D721Med (cell line): ENCODE measurements at regions not wholly inside any gene's neighbourhood (a gene's known extent, or its start where the extent isn't known, plus 50 kb on each side); places are given as distances from the start of the nearest gene placed in this dataset.
A peak's percentile ranks its signal among the peaks of the same experiment; 100 is the strongest.

ENCODE experiments used
- DNase-seq: peaks from one replicate; pipeline ENCODE4 v3.0.0; 2011; ENCODE audit warnings: low spot score; ENCODE audit not compliant: insufficient read length
- FAIRE-seq: peaks from 2 replicates; lab custom pipeline; 2011; peaks lifted over from hg19 to GRCh38; lab: Jason Lieb, UNC
- TF ChIP-seq, protein P1 (sequence below): IDR thresholded peaks from 2 replicates; pipeline ENCODE4 v1.5.1; 2012; ENCODE audit warnings: mild to moderate bottlenecking, control low read depth; ENCODE audit not compliant: insufficient read depth; ENCODE audit errors: missing control alignments

DNA sequence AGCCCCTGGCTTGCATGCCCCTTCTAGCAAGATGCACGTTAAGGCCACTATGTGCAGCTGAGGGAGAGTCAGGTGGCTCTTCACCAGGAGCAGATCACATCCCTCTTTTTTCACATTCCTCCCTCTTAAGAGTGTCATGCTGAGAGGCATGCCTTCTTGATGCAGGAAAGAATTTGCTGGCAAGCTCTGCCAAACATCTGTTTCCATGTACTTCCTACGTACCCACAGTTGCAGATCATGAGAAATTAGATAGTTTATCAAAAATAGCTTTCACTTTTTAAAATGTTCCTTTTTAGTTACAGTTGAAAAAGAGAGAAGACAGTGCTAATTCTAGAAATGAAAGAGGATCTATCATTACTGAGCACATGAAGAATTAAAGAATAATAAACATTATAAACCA, 79.7 kb upstream of the ZNF722 start:
- DNase-seq: no peak
- TF ChIP-seq, protein P1, sequence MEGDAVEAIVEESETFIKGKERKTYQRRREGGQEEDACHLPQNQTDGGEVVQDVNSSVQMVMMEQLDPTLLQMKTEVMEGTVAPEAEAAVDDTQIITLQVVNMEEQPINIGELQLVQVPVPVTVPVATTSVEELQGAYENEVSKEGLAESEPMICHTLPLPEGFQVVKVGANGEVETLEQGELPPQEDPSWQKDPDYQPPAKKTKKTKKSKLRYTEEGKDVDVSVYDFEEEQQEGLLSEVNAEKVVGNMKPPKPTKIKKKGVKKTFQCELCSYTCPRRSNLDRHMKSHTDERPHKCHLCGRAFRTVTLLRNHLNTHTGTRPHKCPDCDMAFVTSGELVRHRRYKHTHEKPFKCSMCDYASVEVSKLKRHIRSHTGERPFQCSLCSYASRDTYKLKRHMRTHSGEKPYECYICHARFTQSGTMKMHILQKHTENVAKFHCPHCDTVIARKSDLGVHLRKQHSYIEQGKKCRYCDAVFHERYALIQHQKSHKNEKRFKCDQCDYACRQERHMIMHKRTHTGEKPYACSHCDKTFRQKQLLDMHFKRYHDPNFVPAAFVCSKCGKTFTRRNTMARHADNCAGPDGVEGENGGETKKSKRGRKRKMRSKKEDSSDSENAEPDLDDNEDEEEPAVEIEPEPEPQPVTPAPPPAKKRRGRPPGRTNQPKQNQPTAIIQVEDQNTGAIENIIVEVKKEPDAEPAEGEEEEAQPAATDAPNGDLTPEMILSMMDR: no peak
- FAIRE-seq: no peak

DNA sequence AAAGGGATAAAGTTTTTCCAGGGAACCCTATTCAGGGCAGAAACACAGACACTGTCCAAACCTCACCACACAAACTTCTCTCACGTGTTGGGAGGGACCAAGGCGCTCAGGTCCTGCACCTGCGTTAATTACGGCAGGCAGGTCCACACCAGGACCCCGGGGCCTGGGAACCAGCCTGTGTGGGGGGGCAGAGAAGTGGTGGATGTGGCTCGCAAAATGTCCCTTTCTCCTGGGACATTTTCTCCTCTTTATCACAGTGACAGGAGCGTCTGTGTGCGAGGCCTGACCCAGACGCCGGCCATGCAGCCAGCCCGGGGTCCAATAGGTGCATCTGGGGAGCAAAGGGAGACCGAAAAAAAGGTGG, 73.4 kb upstream of the ZNF722 start:
- no peak for FAIRE-seq
- TF ChIP-seq, protein P1: no peak
- no peak for DNase-seq

DNA sequence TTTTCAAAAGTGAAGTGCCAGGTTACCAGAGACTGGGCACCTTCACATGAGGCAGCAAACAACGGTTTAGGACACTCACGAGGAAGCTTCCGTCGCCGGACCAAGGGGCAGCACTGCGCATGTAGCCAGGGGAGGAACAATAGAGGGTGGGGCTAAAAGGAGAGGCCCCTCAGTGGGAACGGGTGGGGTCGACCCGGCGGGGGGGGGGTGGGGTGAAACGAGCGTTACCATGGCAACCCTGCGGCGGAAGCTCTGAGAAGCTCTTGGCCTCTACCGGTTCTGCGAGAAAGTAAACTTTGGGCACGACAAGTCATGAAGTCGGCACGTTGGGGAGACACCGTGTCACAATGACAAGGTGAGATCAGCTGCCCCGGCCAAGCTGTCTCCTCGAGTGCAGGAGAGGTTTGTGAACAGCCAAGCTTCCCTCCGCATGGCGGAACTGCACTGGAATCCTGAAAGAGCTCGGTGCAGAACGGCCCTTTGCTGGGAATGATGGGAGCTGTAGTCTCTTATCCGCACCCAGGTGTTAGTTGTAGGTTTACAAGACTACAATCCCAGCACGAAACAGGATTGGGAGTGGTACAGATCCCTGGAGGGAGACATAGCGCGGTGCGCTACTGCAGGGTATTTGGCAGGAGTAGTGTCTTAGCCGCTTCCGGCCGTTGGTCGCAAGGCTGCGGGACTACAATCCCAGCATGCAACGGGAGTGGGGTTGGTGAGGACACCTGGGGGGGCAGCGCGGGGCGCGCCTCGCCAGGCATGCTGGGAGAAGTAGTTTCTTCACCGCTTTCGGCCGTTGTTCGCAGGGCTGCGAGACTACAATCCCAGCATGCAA, 72.8 kb upstream of the ZNF722 start:
- TF ChIP-seq, protein P1: no peak
- DNase-seq: peak; percentile 32
- no peak for FAIRE-seq

DNA sequence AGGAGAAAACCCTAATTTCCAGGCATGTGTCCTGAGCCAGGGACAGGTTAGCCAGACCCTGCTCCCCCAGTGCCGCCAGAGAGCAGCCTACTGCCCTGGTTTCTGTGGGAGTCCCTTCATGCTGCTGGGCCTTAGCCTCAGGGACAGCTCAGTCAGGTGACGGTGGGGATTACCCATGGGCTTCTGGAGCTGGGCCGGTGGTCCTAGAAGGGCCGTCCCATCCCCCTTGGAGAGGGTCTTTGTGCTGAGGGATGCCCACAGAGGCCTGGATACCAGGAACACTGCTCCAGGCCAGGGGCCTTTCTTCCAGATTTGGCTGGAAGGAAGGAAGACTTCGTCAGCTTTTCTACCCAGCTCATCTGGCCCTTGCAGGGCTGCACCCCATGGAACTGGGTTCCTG, 71.4 kb upstream of the ZNF722 start:
- TF ChIP-seq, protein P1: no peak
- DNase-seq (no peak), FAIRE-seq (no peak)

DNA sequence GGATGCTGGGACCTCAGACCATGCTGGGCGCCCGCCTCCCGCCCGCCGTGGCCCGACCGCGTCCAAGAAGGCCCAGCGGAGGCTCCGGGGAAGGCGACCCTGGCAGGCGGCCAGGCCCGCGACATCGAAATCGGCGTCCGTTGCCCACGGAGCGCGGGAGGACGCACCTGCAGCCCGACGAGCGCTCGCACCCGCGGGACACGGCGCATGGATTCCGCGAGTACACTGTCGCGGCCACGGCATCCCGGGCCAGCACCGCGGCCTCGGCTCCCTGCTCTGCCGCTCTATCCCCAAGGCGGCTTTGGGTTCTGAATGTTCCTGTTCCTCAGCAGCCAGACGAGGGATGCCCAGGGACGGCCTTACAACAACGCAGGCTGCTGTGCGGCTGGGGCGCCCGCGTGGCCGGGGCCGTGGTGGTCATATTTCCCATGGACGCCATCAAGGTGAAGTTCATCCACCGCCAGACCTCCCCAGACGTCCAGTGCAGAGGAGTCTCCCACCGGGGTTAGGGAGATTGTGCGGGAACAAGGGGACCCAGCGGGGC, 67.5 kb upstream of the ZNF722 start:
- DNase-seq: no peak
- TF ChIP-seq, protein P1: no peak
- no peak for FAIRE-seq

DNA sequence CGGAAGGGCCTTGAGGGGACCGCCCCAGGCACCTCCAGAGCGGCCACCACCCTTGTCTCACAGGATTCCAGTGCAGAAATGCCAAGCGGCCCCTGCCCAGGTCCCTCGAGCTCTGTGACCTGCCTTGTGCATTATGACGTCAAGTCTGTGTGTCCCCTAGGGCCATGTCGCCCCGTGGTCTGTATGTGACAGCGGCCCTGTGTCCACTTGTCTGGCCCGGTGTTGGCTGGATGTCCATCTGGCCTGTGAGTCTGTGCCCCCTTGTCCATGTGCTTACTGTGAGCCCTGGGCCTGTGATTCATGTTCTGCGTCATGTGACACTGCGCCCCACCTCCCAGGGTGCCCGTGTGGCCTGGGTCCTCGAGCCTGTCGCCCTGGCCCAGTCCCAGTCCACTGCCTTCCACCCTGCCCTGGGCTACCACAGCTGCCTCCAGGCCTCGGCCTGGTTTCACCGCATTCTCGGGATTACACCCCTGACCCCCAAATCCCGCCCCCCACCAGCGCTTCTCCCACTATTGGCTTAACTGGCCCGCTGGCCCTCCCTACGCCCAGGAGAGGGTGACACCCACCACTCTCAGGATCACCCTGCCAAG, 66.6 kb upstream of the ZNF722 start:
- FAIRE-seq (no peak), DNase-seq (no peak)
- TF ChIP-seq, protein P1: no peak
